HCT116 (cell line): ENCODE measurements at regions not wholly inside any gene's neighbourhood (a gene's known extent, or its start where the extent isn't known, plus 50 kb on each side); places are given as distances from the start of the nearest gene placed in this dataset.

Experiments used
- ATAC-seq: fragments of 200-7000 bp; cut with Tn5 transposase; 2 replicates; pipeline ENCODE4 v1.9.1; 2020; ENCODE audit warnings: mild to moderate bottlenecking, moderate library complexity
- BruUV-seq: library from RNA; stranded (reverse); fragments of 400-500 nt; replicated peaks from 2 replicates; lab custom pipeline; 2021; lab: Mats Ljungman, UMichigan
- CTCF ChIA-PET: fragments of 300-600 bp; sonication (Branson Sonifier 250); formaldehyde crosslinking; loops from one replicate; lab custom pipeline; 2021; ENCODE audit warnings: antibody characterized with exemption; lab: Charles Lee
- POLR2A ChIA-PET: fragments of 300-600, 350-600 bp; sonication (Branson Sonifier 250); formaldehyde crosslinking; loops from one replicate; lab custom pipeline; 2021; ENCODE audit warnings: antibody characterized with exemption; lab: Charles Lee
- RAD21 ChIA-PET, 2 experiments: fragments of 300-600 bp; sonication (Branson Sonifier 250); formaldehyde crosslinking; loops; one replicate each; lab custom pipeline; 2023; ENCODE audit warnings: low total read pairs in 2 of 2; ENCODE audit not compliant: uncharacterized antibody in 2 of 2, unreplicated experiment in 2 of 2, low non-redundant PET in 1 of 2; lab: Charles Lee
- DNase-seq: peaks from one replicate; pipeline ENCODE4 v3.0.0-alpha.2; 2010; ENCODE audit warnings: low read depth, low spot score
- H2AFZ ChIP-seq: fragments of 200-600 bp; shearing (Covaris generic), sonication (generic); 2 replicates; pipeline ENCODE4 v1.6.1; 2017; ENCODE audit warnings: low read depth, mixed run types, mixed read lengths, antibody characterized with exemption, low read length; ENCODE audit not compliant: poor library complexity, severe bottlenecking
- H3K27ac ChIP-seq: 2 replicates; pipeline ENCODE4 v1.5.1; 2012; ENCODE audit warnings: low read depth, low read length
- H3K27me3 ChIP-seq: fragments of 200-600 bp; sonication (generic); 2 replicates; pipeline ENCODE4 v1.6.1; 2016; ENCODE audit warnings: mixed run types, low read length, mixed read lengths; ENCODE audit not compliant: insufficient read depth
- H3K36me3 ChIP-seq, 2 experiments: fragments of 200-500 bp in 1 of 2; fragments of 200-600 bp in 1 of 2; sonication (Bioruptor generic) in 1 of 2; sonication (generic) in 1 of 2; 2 replicates each; pipeline versions ENCODE4 v1.5.1 to v1.6.1; 2014 to 2016; ENCODE audit warnings: low read length in 2 of 2, inconsistent platforms in 1 of 2, mixed read lengths in 1 of 2, mixed run types in 1 of 2; ENCODE audit not compliant: insufficient read depth in 2 of 2, control insufficient read depth in 1 of 2
- H3K4me1 ChIP-seq, 2 experiments: fragments of 200-600 bp in 1 of 2; sonication (generic) in 1 of 2; 2 replicates each; pipeline versions ENCODE4 v1.5.1 to v1.6.1; 2012 to 2017; ENCODE audit warnings: low read length in 2 of 2, inconsistent platforms in 1 of 2, mild to moderate bottlenecking in 1 of 2, mixed read lengths in 1 of 2, mixed run types in 1 of 2, moderate library complexity in 1 of 2; ENCODE audit not compliant: insufficient read depth in 2 of 2, control insufficient read depth in 1 of 2
- H3K4me2 ChIP-seq: fragments of 200-600 bp; sonication (generic); 2 replicates; pipeline ENCODE4 v1.6.1; 2017; ENCODE audit warnings: mixed run types, low read length, mixed read lengths
- H3K4me3 ChIP-seq, 2 experiments: fragments of 200-600 bp in 1 of 2; sonication (generic) in 1 of 2; replicated peaks in 1 of 2; 2 replicates each; pipeline ENCODE4 v1.5.1; 2011 to 2016; ENCODE audit warnings: low read length in 2 of 2, control low read depth in 1 of 2, low read depth in 1 of 2, mild to moderate bottlenecking in 1 of 2, mixed read lengths in 1 of 2, mixed run types in 1 of 2
- H3K79me2 ChIP-seq: fragments of 200-600 bp; sonication (generic); 2 replicates; pipeline ENCODE4 v1.6.1; 2017; ENCODE audit warnings: mild to moderate bottlenecking, mixed run types, low read length, moderate library complexity, mixed read lengths; ENCODE audit not compliant: insufficient read depth
- H3K9ac ChIP-seq: fragments of 200-600 bp; sonication (generic); 2 replicates; pipeline ENCODE4 v1.6.1; 2016; ENCODE audit warnings: low read length, mixed read lengths
- H3K9me2 ChIP-seq: fragments of 200-600 bp; sonication (generic), shearing (Covaris generic); 2 replicates; pipeline ENCODE4 v1.6.1; 2017; ENCODE audit warnings: mixed run types, mild to moderate bottlenecking, moderate library complexity; ENCODE audit not compliant: insufficient read depth
- H3K9me3 ChIP-seq, 2 experiments: fragments of 200-500 bp in 1 of 2; fragments of 200-600 bp in 1 of 2; sonication (Bioruptor generic) in 1 of 2; sonication (generic) in 1 of 2; 2 replicates each; pipeline ENCODE4 v1.6.1; 2014 to 2017; ENCODE audit warnings: low read length in 2 of 2, mixed read lengths in 2 of 2, inconsistent platforms in 1 of 2, low read depth in 1 of 2, mild to moderate bottlenecking in 1 of 2, mixed run types in 1 of 2, moderate library complexity in 1 of 2; ENCODE audit not compliant: control insufficient read depth in 1 of 2, insufficient read depth in 1 of 2
- H4K20me1 ChIP-seq: fragments of 200-600 bp; sonication (generic), shearing (Covaris generic); 2 replicates; pipeline ENCODE4 v1.6.1; 2017; ENCODE audit warnings: mixed run types, mild to moderate bottlenecking, moderate library complexity; ENCODE audit not compliant: insufficient read depth
- CBX3 ChIP-seq: IDR thresholded peaks from 2 replicates; pipeline ENCODE4 v1.6.1; 2012; ENCODE audit warnings: low read depth
- CEBPB ChIP-seq: IDR thresholded peaks from 2 replicates; pipeline ENCODE4 v1.6.1; 2012; ENCODE audit warnings: low read depth
- EZH2 ChIP-seq: fragments of 200-600 bp; sonication (generic); IDR thresholded peaks from 2 replicates; pipeline ENCODE4 v1.6.1; 2017; ENCODE audit warnings: antibody characterized with exemption, mixed run types
- EZH2phosphoT487 ChIP-seq: fragments of 200-600 bp; IDR thresholded peaks from 2 replicates; pipeline ENCODE4 v1.6.1; 2018; ENCODE audit warnings: antibody characterized with exemption, borderline replicate concordance
- RAD21 ChIP-seq: IDR thresholded peaks from 2 replicates; pipeline ENCODE4 v1.6.1; 2012; ENCODE audit warnings: low read depth, mild to moderate bottlenecking
- SIN3A ChIP-seq: IDR thresholded peaks from 2 replicates; pipeline ENCODE4 v1.6.1; 2012; ENCODE audit warnings: low read depth
- SP1 ChIP-seq: IDR thresholded peaks from 2 replicates; pipeline ENCODE4 v1.6.1; 2012; ENCODE audit warnings: low read depth
- SRF ChIP-seq: IDR thresholded peaks from 2 replicates; pipeline ENCODE4 v1.6.1; 2012; ENCODE audit warnings: low read depth
- YY1 ChIP-seq: IDR thresholded peaks from 2 replicates; pipeline ENCODE4 v1.6.1; 2011; ENCODE audit warnings: low read length, low read depth, moderate library complexity, mild to moderate bottlenecking; ENCODE audit not compliant: insufficient replicate concordance; ENCODE audit errors: extremely low read depth
- ZFX ChIP-seq: fragments of 450-650 bp; IDR thresholded peaks from 2 replicates; pipeline ENCODE4 v1.6.1; 2017
- ZNF274 ChIP-seq: fragments of 200-500 bp; sonication (Bioruptor generic); IDR thresholded peaks from 2 replicates; pipeline ENCODE4 v1.6.1; 2014; ENCODE audit warnings: mild to moderate bottlenecking, low read depth, low read length, inconsistent platforms
- intact Hi-C: fragments of 100-400 bp; cut with micrococcal nuclease; formaldehyde crosslinking; loops from 2 replicates; pipeline ENCODE4 v1.10.0; 2022
- TF ChIP-seq, protein P1 (sequence below): IDR thresholded peaks from 2 replicates; pipeline ENCODE4 v1.6.1; 2011; ENCODE audit warnings: mild to moderate bottlenecking, low read length, moderate library complexity; ENCODE audit not compliant: insufficient replicate concordance; ENCODE audit errors: extremely low read depth
- TF ChIP-seq, protein P2 (sequence below), 3 experiments: fragments of 200-600 bp in 1 of 3; sonication (generic) in 1 of 3; IDR thresholded peaks in 2 of 3; conservative IDR thresholded peaks in 1 of 3; 2 replicates each; pipeline ENCODE4 v1.5.1; 2012 to 2017; ENCODE audit warnings: low read depth in 2 of 3, low read length in 2 of 3, antibody characterized with exemption in 1 of 3, borderline replicate concordance in 1 of 3, control low read depth in 1 of 3, mild to moderate bottlenecking in 1 of 3, mixed read lengths in 1 of 3, mixed run types in 1 of 3, moderate library complexity in 1 of 3; ENCODE audit not compliant: insufficient read depth in 1 of 3
- TF ChIP-seq, protein P3 (sequence below): IDR thresholded peaks from 2 replicates; pipeline ENCODE4 v1.6.1; 2012
- TF ChIP-seq, protein P4 (sequence below): IDR thresholded peaks from 2 replicates; pipeline ENCODE4 v1.6.1; 2012

DNA sequence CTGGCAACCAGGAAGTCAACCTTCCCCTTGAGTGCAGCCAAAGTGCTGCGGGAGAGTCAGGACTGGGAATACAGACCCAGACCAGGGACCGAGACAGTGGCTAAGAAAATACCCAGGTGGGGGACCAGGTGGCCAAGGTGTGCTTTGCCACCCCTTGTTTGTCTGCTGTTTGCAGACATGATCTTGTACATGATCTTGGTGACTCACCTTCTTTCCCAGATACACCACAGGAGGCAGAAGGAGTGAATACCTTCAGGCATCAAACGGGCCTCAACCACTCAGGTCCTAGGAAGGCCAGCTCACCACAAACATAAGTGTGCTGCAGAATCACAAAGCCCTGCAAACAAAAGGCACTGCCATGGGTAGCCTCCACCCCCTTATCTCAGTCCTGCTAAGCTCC is 62.0 kb downstream of the CNGA2 start:
- ChIA-PET POLR2A (no interaction called here), CTCF (no interaction called here), RAD21 (no interaction called here)
- Histone ChIP-seq H3K9me2 (no peaks in the 10 kb centered on the region), H3K36me3 (no peaks in the 10 kb centered on the region), H3K9ac (no peak overlapping the region), H2AFZ (no peak overlapping the region), H3K9me3 (no peaks in the 10 kb centered on the region), H3K4me1 (no peaks in the 10 kb centered on the region), H4K20me1 (no peaks in the 10 kb centered on the region), H3K4me2 (no peak overlapping the region), H3K79me2 (no peaks in the 10 kb centered on the region), H3K27me3 (peaks cover 8% of the 10 kb centered on the region; the same call in 1 of the 2 replicates), H3K27ac (no peak overlapping the region), H3K4me3 (no peak overlapping the region)
- DNase-seq (no peak), ATAC-seq (no peak)
- intact Hi-C loops = no loop called here
- BruUV-seq = no TSS peak
- no peak for TF ChIP-seq SP1
- no peak for TF ChIP-seq YY1
- no peak for TF ChIP-seq CBX3
- TF ChIP-seq EZH2phosphoT487 = no peak
- TF ChIP-seq, protein P1, sequence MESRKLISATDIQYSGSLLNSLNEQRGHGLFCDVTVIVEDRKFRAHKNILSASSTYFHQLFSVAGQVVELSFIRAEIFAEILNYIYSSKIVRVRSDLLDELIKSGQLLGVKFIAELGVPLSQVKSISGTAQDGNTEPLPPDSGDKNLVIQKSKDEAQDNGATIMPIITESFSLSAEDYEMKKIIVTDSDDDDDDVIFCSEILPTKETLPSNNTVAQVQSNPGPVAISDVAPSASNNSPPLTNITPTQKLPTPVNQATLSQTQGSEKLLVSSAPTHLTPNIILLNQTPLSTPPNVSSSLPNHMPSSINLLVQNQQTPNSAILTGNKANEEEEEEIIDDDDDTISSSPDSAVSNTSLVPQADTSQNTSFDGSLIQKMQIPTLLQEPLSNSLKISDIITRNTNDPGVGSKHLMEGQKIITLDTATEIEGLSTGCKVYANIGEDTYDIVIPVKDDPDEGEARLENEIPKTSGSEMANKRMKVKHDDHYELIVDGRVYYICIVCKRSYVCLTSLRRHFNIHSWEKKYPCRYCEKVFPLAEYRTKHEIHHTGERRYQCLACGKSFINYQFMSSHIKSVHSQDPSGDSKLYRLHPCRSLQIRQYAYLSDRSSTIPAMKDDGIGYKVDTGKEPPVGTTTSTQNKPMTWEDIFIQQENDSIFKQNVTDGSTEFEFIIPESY = no peak
- TF ChIP-seq RAD21 = no peak
- TF ChIP-seq, protein P2, sequence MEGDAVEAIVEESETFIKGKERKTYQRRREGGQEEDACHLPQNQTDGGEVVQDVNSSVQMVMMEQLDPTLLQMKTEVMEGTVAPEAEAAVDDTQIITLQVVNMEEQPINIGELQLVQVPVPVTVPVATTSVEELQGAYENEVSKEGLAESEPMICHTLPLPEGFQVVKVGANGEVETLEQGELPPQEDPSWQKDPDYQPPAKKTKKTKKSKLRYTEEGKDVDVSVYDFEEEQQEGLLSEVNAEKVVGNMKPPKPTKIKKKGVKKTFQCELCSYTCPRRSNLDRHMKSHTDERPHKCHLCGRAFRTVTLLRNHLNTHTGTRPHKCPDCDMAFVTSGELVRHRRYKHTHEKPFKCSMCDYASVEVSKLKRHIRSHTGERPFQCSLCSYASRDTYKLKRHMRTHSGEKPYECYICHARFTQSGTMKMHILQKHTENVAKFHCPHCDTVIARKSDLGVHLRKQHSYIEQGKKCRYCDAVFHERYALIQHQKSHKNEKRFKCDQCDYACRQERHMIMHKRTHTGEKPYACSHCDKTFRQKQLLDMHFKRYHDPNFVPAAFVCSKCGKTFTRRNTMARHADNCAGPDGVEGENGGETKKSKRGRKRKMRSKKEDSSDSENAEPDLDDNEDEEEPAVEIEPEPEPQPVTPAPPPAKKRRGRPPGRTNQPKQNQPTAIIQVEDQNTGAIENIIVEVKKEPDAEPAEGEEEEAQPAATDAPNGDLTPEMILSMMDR (IDR thresholded peaks at IDR 0.05 in 2 of 3, conservative IDR thresholded peaks at IDR 0.05 in 1 of 3; ENCODE audit: borderline replicate concordance in 1 of 3, insufficient read depth in 1 of 3, low read depth in 2 of 3, low read length in 2 of 3) = no peak
- no peak for TF ChIP-seq EZH2
- TF ChIP-seq, protein P3, sequence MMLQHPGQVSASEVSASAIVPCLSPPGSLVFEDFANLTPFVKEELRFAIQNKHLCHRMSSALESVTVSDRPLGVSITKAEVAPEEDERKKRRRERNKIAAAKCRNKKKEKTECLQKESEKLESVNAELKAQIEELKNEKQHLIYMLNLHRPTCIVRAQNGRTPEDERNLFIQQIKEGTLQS = no peak
- TF ChIP-seq, protein P4, sequence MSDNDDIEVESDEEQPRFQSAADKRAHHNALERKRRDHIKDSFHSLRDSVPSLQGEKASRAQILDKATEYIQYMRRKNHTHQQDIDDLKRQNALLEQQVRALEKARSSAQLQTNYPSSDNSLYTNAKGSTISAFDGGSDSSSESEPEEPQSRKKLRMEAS = no peak
- TF ChIP-seq SRF = no peak
- no peak for TF ChIP-seq SIN3A
- no peak for TF ChIP-seq ZFX
- TF ChIP-seq ZNF274 = no peak
- no peak for TF ChIP-seq CEBPB
